T-cell (primary cell): ENCODE measurements at regions not wholly inside any gene's neighbourhood (a gene's known extent, or its start where the extent isn't known, plus 50 kb on each side); places are given as distances from the start of the nearest gene placed in this dataset.

Experiments
- ATAC-seq, 4 experiments: fragments of 200-7000 bp in 3 of 4; fragments of 150-1000 bp in 1 of 4; cut with Tn5 transposase; replicated peaks in 1 of 4; 1 replicate in 3 of 4; 2 replicates in 1 of 4; pipeline ENCODE4 v1.10.0; 2021; ENCODE audit warnings: moderate library complexity in 3 of 4, mild to moderate bottlenecking in 2 of 4, moderate number of reproducible peaks in 1 of 4
- CTCF ChIA-PET, 2 donors: fragments of 300-600 bp; sonication (Branson Sonifier 250); formaldehyde crosslinking; loops; one replicate each; lab custom pipeline; 2022; ENCODE audit warnings: antibody characterized with exemption in 2 of 2; lab: Charles Lee
- POLR2A ChIA-PET, 2 donors: fragments of 300-600 bp; sonication (Branson Sonifier 250); formaldehyde crosslinking; loops; one replicate each; lab custom pipeline; 2022; ENCODE audit warnings: antibody characterized with exemption in 2 of 2; lab: Charles Lee
- DNase-seq, 35 experiments: peaks; one replicate each; pipeline versions ENCODE4 v3.0.0 to v3.0.0-alpha.2; 2013 to 2023
- H3K27ac ChIP-seq: one replicate; pipeline ENCODE4 v1.5.1; 2013; ENCODE audit warnings: low read length
- H3K27me3 ChIP-seq, 2 experiments: replicated peaks in 1 of 2; 1 replicate in 1 of 2; 2 replicates in 1 of 2; pipeline versions ENCODE4 v1.6.1 to v1.7.0; 2013; ENCODE audit warnings: low read length in 1 of 2, mixed read lengths in 1 of 2; ENCODE audit not compliant: control insufficient read depth in 2 of 2, insufficient read depth in 2 of 2; ENCODE audit errors: extremely low read depth in 1 of 2
- H3K36me3 ChIP-seq, 2 donors: 1 replicate in 1 of 2; 2 replicates in 1 of 2; pipeline versions ENCODE4 v1.6.1 to v1.7.0; 2013; ENCODE audit warnings: low read length in 1 of 2; ENCODE audit not compliant: control insufficient read depth in 2 of 2, insufficient read depth in 1 of 2; ENCODE audit errors: extremely low read depth in 1 of 2
- H3K4me1 ChIP-seq, 2 experiments: 1 replicate in 1 of 2; 2 replicates in 1 of 2; pipeline versions ENCODE4 v1.6.1 to v1.7.0; 2013; ENCODE audit warnings: low read length in 2 of 2, mixed read lengths in 1 of 2; ENCODE audit not compliant: insufficient read depth in 2 of 2, control insufficient read depth in 1 of 2; ENCODE audit errors: extremely low read depth in 1 of 2
- H3K4me3 ChIP-seq, 2 donors: 1 replicate in 1 of 2; 2 replicates in 1 of 2; pipeline versions ENCODE4 v1.5.1 to v1.7.0; 2013; ENCODE audit warnings: mild to moderate bottlenecking in 2 of 2, low read length in 1 of 2, moderate library complexity in 1 of 2; ENCODE audit not compliant: control insufficient read depth in 1 of 2; ENCODE audit errors: extremely low read depth in 1 of 2
- H3K9me3 ChIP-seq: 2 replicates; pipeline ENCODE4 v1.7.0; 2013
- H3K27ac Mint-ChIP-seq, 2 donors: one replicate each; pipeline ENCODE4 v1.8.0; 2020 to 2021; ENCODE audit warnings: mild to moderate bottlenecking in 2 of 2, mixed read lengths in 2 of 2
- H3K27me3 Mint-ChIP-seq, 2 donors: one replicate each; pipeline ENCODE4 v1.8.0; 2021 to 2022; ENCODE audit warnings: mixed read lengths in 2 of 2
- H3K36me3 Mint-ChIP-seq: one replicate; pipeline ENCODE4 v1.8.0; 2021; ENCODE audit warnings: mixed read lengths
- H3K4me1 Mint-ChIP-seq, 3 donors: one replicate each; pipeline ENCODE4 v1.8.0; 2020 to 2022; ENCODE audit warnings: mixed read lengths in 3 of 3, mild to moderate bottlenecking in 1 of 3
- H3K4me3 Mint-ChIP-seq, 3 donors: one replicate each; pipeline ENCODE4 v1.8.0; 2020 to 2022; ENCODE audit warnings: mild to moderate bottlenecking in 3 of 3, mixed read lengths in 3 of 3, moderate library complexity in 3 of 3
- H3K9me3 Mint-ChIP-seq, 3 donors: one replicate each; pipeline ENCODE4 v1.8.0; 2020 to 2022; ENCODE audit warnings: mixed read lengths in 3 of 3
- WGBS: methylation state at CpG from one replicate; pipeline ENCODE4 v1.1.5; 2013; ENCODE audit warnings: missing lambda C conversion rate; ENCODE audit not compliant: insufficient coverage; 5-methylcytosine and 5-hydroxymethylcytosine counted together

DNA sequence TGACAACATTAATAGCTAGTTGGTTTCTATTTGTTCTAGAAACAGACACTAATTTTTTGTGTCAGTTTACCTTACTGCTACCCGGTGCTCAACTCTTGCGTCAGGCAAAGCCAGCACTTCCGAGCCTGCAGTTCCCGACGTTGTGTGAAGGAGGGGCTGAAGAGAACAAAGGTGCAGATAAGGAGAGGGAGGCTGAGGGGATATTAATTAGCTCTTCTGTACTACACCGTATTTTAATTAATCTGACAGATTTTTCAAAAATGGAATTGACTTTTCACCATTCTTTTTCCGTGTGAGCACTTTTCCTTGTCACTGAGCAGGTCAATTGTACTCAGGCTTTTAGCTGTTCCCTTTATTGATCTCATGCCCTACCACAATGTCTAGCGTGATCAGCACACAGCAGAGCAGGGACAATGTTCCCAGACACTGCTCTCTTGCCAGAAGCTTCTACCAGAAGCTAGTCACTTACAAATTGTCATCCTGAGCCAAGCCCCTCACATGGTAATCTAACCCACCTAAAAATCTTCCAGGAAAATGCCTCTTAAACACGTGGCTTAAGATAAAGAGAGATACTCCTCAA, 650.5 kb upstream of the MKI67 start:
- no peaks in the 10 kb centered on the region for H3K4me1 Mint-ChIP-seq
- ChIA-PET CTCF (interaction anchor here in 1 of 2 donors (0.6 kb wide), 1 partner anchor 826 kb away, joined by 9 read pairs; no protein-coding TSS in a partner anchor), POLR2A (no interaction called here)
- H3K36me3 Mint-ChIP-seq, result no peaks in the 10 kb centered on the region
- Histone ChIP-seq H3K4me3 (no peak overlapping the region), H3K4me1 (no peaks in the 10 kb centered on the region), H3K9me3 (no peaks in the 10 kb centered on the region), H3K27ac (no peak overlapping the region), H3K36me3 (no peaks in the 10 kb centered on the region), H3K27me3 (no peaks in the 10 kb centered on the region)
- ATAC-seq (no peak), DNase-seq (no peak)
- no peaks in the 10 kb centered on the region for H3K27me3 Mint-ChIP-seq
- H3K9me3 Mint-ChIP-seq, result no peaks in the 10 kb centered on the region
- no peak overlapping the region for H3K27ac Mint-ChIP-seq
- WGBS, result 69% methylated on average over 5 of the region's 9 CpGs
- no peak overlapping the region for H3K4me3 Mint-ChIP-seq

DNA sequence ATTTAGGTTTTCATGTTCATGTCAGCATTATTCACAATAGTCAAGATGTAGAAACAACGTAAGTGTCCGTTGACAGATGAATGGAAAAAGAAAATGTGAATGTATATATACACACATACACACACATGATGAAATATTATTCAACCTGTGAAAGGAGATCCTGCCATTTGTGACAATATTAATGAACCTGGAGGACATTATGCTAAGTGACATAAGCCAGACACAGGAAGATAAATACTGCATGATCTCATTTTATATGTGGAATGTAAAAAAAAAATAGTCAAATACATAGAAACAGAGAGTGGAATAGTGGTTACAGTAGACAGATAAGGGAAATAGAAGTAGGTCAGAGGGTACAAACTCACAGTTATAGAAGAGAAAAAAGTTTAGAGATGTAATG, 651.1 kb upstream of the MKI67 start:
- POLR2A ChIA-PET, result no interaction called here
- no peak for ATAC-seq
- no peaks in the 10 kb centered on the region for H3K36me3 Mint-ChIP-seq
- no peaks in the 10 kb centered on the region for H3K4me1 Mint-ChIP-seq
- Histone ChIP-seq H3K36me3 (no peaks in the 10 kb centered on the region), H3K27me3 (no peaks in the 10 kb centered on the region), H3K27ac (no peak overlapping the region), H3K4me3 (no peak overlapping the region), H3K4me1 (no peaks in the 10 kb centered on the region), H3K9me3 (no peaks in the 10 kb centered on the region)
- no peaks in the 10 kb centered on the region for H3K27me3 Mint-ChIP-seq
- no CpG with 5 or more reads among the region's 2 CpGs for WGBS
- no peak overlapping the region for H3K27ac Mint-ChIP-seq
- CTCF ChIA-PET, result no interaction called here
- DNase-seq, result no peak
- no peaks in the 10 kb centered on the region for H3K9me3 Mint-ChIP-seq
- H3K4me3 Mint-ChIP-seq, result no peak overlapping the region

DNA sequence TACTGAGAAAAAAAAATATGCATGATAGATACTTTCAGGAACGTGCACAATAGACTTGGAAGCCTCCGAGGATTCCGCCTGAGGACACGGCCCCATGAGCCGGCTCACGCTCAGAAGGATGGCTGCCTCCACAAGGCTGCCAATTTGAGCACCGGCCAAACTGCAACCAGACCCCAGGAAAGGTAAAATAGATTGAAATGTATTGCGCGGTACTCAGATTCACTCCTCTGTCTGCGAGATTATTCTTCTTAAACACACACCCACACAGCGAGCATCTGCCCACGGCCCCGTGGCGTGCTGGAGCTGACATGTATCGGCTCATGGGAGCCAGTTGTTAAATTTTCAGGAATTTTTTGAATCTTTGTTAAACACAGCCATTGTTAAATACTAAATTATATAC, 653.2 kb upstream of the MKI67 start:
- no peak overlapping the region for H3K27ac Mint-ChIP-seq
- no peaks in the 10 kb centered on the region for H3K27me3 Mint-ChIP-seq
- 93% methylated on average over 6 of the region's 15 CpGs for WGBS
- DNase-seq (no peak), ATAC-seq (no peak)
- Histone ChIP-seq H3K36me3 (no peaks in the 10 kb centered on the region), H3K27ac (no peak overlapping the region), H3K27me3 (no peaks in the 10 kb centered on the region), H3K4me3 (no peak overlapping the region), H3K9me3 (no peaks in the 10 kb centered on the region), H3K4me1 (no peaks in the 10 kb centered on the region)
- no peaks in the 10 kb centered on the region for H3K36me3 Mint-ChIP-seq
- ChIA-PET CTCF (no interaction called here), POLR2A (no interaction called here)
- no peaks in the 10 kb centered on the region for H3K4me1 Mint-ChIP-seq
- no peaks in the 10 kb centered on the region for H3K9me3 Mint-ChIP-seq
- H3K4me3 Mint-ChIP-seq, result no peak overlapping the region

DNA sequence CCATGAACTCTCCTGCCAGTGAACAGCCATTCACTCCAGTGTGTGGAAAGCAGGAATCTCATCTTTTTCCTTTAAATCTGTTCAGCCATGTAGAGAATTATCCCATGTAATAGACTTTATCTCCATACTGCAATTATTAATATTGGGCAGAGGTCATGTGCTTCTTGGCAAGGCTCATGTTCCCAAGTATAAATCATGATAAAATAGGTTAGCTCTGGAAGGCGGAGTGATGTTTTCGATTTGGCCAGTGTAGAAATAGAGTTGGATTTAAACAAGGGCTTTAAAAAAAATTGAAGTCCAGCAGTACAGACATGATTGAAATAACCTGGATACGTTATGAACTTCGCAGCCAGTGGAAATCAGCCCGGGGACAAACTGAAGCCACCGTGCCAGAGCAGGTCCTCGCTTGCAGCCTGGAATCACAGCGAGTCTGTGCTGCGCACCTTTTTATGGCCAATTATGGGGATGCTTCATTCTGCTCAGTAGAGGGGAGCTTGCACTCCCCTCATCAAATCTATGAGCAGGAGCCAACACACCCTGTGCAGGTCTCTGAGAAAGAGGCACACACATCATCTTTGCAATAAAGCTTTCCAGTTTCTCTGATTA, 654.0 kb upstream of the MKI67 start:
- Histone ChIP-seq H3K4me1 (no peaks in the 10 kb centered on the region), H3K27me3 (no peaks in the 10 kb centered on the region), H3K27ac (no peak overlapping the region), H3K36me3 (no peaks in the 10 kb centered on the region), H3K9me3 (no peaks in the 10 kb centered on the region), H3K4me3 (no peak overlapping the region)
- ATAC-seq (no peak), DNase-seq (no peak)
- WGBS, result 81% methylated on average over 4 of the region's 9 CpGs
- POLR2A ChIA-PET, result no interaction called here
- CTCF ChIA-PET, result no interaction called here
- Mint-ChIP-seq H3K4me1 (no peaks in the 10 kb centered on the region), H3K27ac (no peak overlapping the region), H3K4me3 (no peak overlapping the region), H3K9me3 (no peaks in the 10 kb centered on the region), H3K36me3 (no peaks in the 10 kb centered on the region), H3K27me3 (no peaks in the 10 kb centered on the region)

DNA sequence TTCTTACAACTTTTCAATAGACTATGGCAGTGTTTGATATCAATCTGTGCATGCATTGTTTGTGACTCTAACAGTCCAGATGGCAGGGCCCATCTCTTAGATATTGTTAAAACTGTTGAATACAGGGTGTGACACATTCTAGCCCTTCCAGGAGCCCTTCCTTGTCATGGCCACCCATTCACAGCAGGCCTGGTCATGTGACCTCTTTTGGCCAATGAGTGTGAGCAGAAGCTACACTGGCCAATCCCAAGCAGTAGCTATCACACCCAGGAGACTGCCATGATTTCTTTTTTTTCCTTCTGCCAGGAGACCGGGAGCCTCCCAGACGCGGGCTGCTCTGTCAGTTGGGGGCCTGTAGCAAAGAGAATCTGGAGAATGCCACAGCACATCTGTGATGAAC, 655.4 kb upstream of the MKI67 start:
- 90% methylated on average over 2 of the region's 3 CpGs for WGBS
- Mint-ChIP-seq H3K36me3 (no peaks in the 10 kb centered on the region), H3K27me3 (peaks cover 0 to 2% of the 10 kb centered on the region in 2 donors), H3K27ac (no peak overlapping the region), H3K9me3 (no peaks in the 10 kb centered on the region), H3K4me1 (no peaks in the 10 kb centered on the region), H3K4me3 (no peak overlapping the region)
- H3K27me3 ChIP-seq, result no peaks in the 10 kb centered on the region
- DNase-seq (no peak), ATAC-seq (no peak)
- no peaks in the 10 kb centered on the region for H3K4me1 ChIP-seq
- no peaks in the 10 kb centered on the region for H3K9me3 ChIP-seq
- CTCF ChIA-PET, result no interaction called here
- no peak overlapping the region for H3K4me3 ChIP-seq
- POLR2A ChIA-PET, result no interaction called here
- H3K36me3 ChIP-seq, result no peaks in the 10 kb centered on the region
- H3K27ac ChIP-seq, result no peak overlapping the region

DNA sequence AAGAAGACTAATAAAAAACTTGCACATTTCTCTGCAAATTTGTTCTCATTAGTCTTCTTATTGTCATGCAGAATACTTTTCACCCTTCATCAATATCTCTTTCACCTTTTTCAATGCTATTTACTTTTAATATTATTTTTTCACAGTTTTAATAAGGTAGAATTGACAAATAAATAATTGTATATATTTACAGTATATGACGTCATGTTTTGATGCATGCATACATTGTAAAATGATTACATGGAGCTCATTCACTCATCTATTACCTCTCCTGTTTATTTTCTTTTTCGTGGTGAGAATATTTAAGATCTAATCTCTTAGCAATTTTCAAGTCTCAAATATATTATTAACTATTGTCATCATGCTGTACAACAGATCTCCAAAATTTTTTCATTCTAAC, 658.2 kb upstream of the MKI67 start:
- WGBS, result no CpG with 5 or more reads among the region's 2 CpGs
- ChIA-PET CTCF (no interaction called here), POLR2A (no interaction called here)
- Histone ChIP-seq H3K27me3 (peaks cover 0 to 3% of the 10 kb centered on the region in 2 experiments), H3K4me3 (no peak overlapping the region), H3K9me3 (no peaks in the 10 kb centered on the region), H3K36me3 (no peaks in the 10 kb centered on the region), H3K27ac (no peak overlapping the region), H3K4me1 (no peaks in the 10 kb centered on the region)
- DNase-seq, result no peak
- ATAC-seq, result no peak
- Mint-ChIP-seq H3K4me3 (no peak overlapping the region), H3K27me3 (peaks cover 5 to 7% of the 10 kb centered on the region in 2 donors), H3K4me1 (no peaks in the 10 kb centered on the region), H3K27ac (no peak overlapping the region), H3K9me3 (no peaks in the 10 kb centered on the region), H3K36me3 (no peaks in the 10 kb centered on the region)
